Breast epithelium (tissue), 3 donors: ENCODE measurements at regions not wholly inside any gene's neighbourhood (a gene's known extent, or its start where the extent isn't known, plus 50 kb on each side); places are given as distances from the start of the nearest gene placed in this dataset.

Experiments
- POLR2AphosphoS5 ChIP-seq, 3 donors: sonication (generic); formaldehyde crosslinking; IDR thresholded peaks; one replicate each; pipeline ENCODE4 v1.6.1; 2017; ENCODE audit warnings: antibody characterized with exemption in 3 of 3
- TF ChIP-seq, protein P1 (sequence below), 3 donors: fragments of 450-650 bp; IDR thresholded peaks; one replicate each; pipeline ENCODE4 v1.5.1; 2016 to 2017; ENCODE audit warnings: antibody characterized with exemption in 3 of 3, mild to moderate bottlenecking in 3 of 3, moderate library complexity in 3 of 3

DNA sequence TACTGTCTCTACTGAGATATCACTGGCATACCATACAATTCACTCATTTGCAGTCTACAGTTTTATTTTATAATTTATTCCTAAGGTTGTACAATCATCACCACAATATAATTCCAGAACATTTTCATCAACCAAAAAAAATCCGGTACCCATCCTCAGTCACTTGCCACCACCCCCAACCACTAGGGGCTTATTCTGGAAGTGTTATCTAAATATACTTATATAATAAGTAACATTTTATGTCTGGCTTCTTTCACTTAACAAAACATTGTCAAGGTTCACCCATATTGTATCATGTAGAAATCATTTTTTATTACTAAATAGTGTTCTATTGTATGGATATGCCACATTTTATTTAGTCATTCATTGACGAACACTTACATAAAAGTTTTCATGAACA, 440.8 kb downstream of the RNF144A start:
- TF ChIP-seq, protein P1, sequence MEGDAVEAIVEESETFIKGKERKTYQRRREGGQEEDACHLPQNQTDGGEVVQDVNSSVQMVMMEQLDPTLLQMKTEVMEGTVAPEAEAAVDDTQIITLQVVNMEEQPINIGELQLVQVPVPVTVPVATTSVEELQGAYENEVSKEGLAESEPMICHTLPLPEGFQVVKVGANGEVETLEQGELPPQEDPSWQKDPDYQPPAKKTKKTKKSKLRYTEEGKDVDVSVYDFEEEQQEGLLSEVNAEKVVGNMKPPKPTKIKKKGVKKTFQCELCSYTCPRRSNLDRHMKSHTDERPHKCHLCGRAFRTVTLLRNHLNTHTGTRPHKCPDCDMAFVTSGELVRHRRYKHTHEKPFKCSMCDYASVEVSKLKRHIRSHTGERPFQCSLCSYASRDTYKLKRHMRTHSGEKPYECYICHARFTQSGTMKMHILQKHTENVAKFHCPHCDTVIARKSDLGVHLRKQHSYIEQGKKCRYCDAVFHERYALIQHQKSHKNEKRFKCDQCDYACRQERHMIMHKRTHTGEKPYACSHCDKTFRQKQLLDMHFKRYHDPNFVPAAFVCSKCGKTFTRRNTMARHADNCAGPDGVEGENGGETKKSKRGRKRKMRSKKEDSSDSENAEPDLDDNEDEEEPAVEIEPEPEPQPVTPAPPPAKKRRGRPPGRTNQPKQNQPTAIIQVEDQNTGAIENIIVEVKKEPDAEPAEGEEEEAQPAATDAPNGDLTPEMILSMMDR (IDR thresholded peaks at IDR 0.05), result no peak
- no peak for TF ChIP-seq POLR2AphosphoS5 (IDR thresholded peaks at IDR 0.05)
